Smooth muscle cell (in vitro differentiated cells): ENCODE measurements at regions not wholly inside any gene's neighbourhood (a gene's known extent, or its start where the extent isn't known, plus 50 kb on each side); places are given as distances from the start of the nearest gene placed in this dataset.

ENCODE experiments used
- DNase-seq: peaks from one replicate; lab custom pipeline; 2025; ENCODE audit not compliant: unreplicated experiment; lab: John Stamatoyannopoulos, UW
- H2AFZ ChIP-seq: fragments of 200-600 bp; sonication (generic); 2 replicates; pipeline ENCODE4 v1.6.0; 2016; ENCODE audit warnings: antibody characterized with exemption, low read depth, mild to moderate bottlenecking
- H3F3A ChIP-seq: fragments of 200-600 bp; sonication (generic); 2 replicates; pipeline ENCODE4 v1.6.0; 2017; ENCODE audit warnings: antibody characterized with exemption, low read depth
- H3K27ac ChIP-seq: fragments of 200-600 bp; sonication (generic); 2 replicates; pipeline ENCODE4 v1.5.1; 2016; ENCODE audit warnings: low read depth, mild to moderate bottlenecking
- H3K27me3 ChIP-seq: fragments of 200-600 bp; sonication (generic); 2 replicates; pipeline ENCODE4 v1.6.1; 2016; ENCODE audit warnings: low read depth, mild to moderate bottlenecking
- H3K36me3 ChIP-seq: fragments of 200-600 bp; sonication (generic); 2 replicates; pipeline ENCODE4 v1.5.1; 2016; ENCODE audit warnings: low read depth
- H3K4me1 ChIP-seq: fragments of 200-600 bp; sonication (generic); 2 replicates; pipeline ENCODE4 v1.5.1; 2016; ENCODE audit warnings: low read depth
- H3K4me2 ChIP-seq: fragments of 200-600 bp; sonication (generic); 2 replicates; pipeline ENCODE4 v1.6.0; 2016; ENCODE audit warnings: mild to moderate bottlenecking
- H3K4me3 ChIP-seq: fragments of 200-600 bp; sonication (generic); 2 replicates; pipeline ENCODE4 v1.5.1; 2016; ENCODE audit warnings: mild to moderate bottlenecking
- H3K79me2 ChIP-seq: fragments of 200-600 bp; sonication (generic); 2 replicates; pipeline ENCODE4 v1.6.0; 2016; ENCODE audit warnings: low read depth, mild to moderate bottlenecking
- H3K9ac ChIP-seq: fragments of 200-600 bp; sonication (generic); 2 replicates; pipeline ENCODE4 v1.6.0; 2016; ENCODE audit warnings: low read depth
- H3K9me3 ChIP-seq: fragments of 200-600 bp; sonication (generic); replicated peaks from 2 replicates; pipeline ENCODE4 v1.5.1; 2016; ENCODE audit warnings: low read depth
- H4K20me1 ChIP-seq: fragments of 200-600 bp; sonication (generic); 2 replicates; pipeline ENCODE4 v1.6.0; 2016; ENCODE audit warnings: low read depth
- WGBS: methylation state at CpG from one replicate; pipeline ENCODE4 v1.1.7; 2016; ENCODE audit warnings: low lambda C conversion rate; 5-methylcytosine and 5-hydroxymethylcytosine counted together
- TF ChIP-seq, protein P1 (sequence below): fragments of 200-600 bp; sonication (generic); IDR thresholded peaks from 2 replicates; pipeline ENCODE4 v1.5.1; 2017; ENCODE audit warnings: borderline replicate concordance, mild to moderate bottlenecking, antibody characterized with exemption; ENCODE audit not compliant: insufficient read depth, poor library complexity, severe bottlenecking

DNA sequence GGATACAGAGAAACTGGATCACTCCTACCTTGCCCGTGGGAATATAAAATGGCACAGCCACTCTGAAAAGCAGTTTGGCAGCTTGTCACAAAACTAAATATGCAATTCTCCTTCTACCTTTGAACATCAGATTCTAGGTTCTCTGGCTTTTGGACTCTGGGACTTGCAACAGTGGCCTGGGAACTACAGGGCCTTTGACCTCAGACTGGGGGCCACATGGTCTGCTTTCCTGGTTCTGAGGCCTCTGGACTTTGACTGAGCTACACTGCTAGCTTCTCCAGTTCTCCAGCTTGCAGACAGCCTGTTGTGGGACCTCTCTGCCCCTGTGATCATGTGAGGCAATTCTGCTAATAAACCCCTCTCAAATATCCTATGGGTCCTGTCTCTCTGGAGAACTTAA is 168.8 kb downstream of the CDH26 start:
- Histone ChIP-seq H3K4me2 (no peak overlapping the region), H3K4me3 (no peak overlapping the region), H4K20me1 (no peaks in the 10 kb centered on the region), H2AFZ (no peak overlapping the region), H3K9me3 (no peaks in the 10 kb centered on the region), H3K27me3 (peaks cover 22% of the 10 kb centered on the region), H3K4me1 (no peaks in the 10 kb centered on the region), H3K9ac (no peak overlapping the region), H3K27ac (no peak overlapping the region), H3K79me2 (no peaks in the 10 kb centered on the region), H3F3A (no peaks in the 10 kb centered on the region), H3K36me3 (no peaks in the 10 kb centered on the region)
- TF ChIP-seq, protein P1, sequence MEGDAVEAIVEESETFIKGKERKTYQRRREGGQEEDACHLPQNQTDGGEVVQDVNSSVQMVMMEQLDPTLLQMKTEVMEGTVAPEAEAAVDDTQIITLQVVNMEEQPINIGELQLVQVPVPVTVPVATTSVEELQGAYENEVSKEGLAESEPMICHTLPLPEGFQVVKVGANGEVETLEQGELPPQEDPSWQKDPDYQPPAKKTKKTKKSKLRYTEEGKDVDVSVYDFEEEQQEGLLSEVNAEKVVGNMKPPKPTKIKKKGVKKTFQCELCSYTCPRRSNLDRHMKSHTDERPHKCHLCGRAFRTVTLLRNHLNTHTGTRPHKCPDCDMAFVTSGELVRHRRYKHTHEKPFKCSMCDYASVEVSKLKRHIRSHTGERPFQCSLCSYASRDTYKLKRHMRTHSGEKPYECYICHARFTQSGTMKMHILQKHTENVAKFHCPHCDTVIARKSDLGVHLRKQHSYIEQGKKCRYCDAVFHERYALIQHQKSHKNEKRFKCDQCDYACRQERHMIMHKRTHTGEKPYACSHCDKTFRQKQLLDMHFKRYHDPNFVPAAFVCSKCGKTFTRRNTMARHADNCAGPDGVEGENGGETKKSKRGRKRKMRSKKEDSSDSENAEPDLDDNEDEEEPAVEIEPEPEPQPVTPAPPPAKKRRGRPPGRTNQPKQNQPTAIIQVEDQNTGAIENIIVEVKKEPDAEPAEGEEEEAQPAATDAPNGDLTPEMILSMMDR: no peak
- no peak for DNase-seq
- 88% methylated on average over 1 of the region's 1 CpG for WGBS

DNA sequence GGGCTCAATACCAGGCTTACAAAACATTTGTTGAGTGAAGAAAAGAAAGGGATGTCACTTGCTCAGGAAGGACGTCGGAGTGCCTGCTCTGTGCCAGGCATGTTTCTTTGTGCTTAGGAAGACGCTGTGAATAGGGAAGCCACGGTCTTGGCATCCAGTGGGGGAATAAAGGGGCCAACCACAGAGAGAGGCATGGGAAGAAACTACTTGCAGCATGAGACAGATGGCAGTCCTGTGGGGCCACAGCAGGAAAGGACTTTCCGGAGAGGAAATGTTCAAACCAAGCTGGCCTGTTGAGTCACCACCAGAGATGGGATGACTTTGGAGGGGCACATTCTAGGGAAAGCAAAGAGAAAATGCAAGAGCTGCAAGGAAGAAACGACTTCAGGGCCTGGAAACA is 173.2 kb downstream of the CDH26 start:
- H3K36me3 ChIP-seq: no peaks in the 10 kb centered on the region
- H3K4me2 ChIP-seq: no peak overlapping the region
- no peak overlapping the region for H3K4me3 ChIP-seq
- no peak overlapping the region for H3K27ac ChIP-seq
- H3K9me3 ChIP-seq: no peaks in the 10 kb centered on the region
- no peak overlapping the region for H2AFZ ChIP-seq
- no peak for DNase-seq
- no peaks in the 10 kb centered on the region for H3K4me1 ChIP-seq
- H3K79me2 ChIP-seq: no peaks in the 10 kb centered on the region
- H3F3A ChIP-seq: no peaks in the 10 kb centered on the region
- no peak overlapping the region for H3K9ac ChIP-seq
- peaks cover 15% of the 10 kb centered on the region for H3K27me3 ChIP-seq
- TF ChIP-seq, protein P1: no peak
- no peaks in the 10 kb centered on the region for H4K20me1 ChIP-seq
- WGBS: 61% methylated on average over 6 of the region's 6 CpGs

DNA sequence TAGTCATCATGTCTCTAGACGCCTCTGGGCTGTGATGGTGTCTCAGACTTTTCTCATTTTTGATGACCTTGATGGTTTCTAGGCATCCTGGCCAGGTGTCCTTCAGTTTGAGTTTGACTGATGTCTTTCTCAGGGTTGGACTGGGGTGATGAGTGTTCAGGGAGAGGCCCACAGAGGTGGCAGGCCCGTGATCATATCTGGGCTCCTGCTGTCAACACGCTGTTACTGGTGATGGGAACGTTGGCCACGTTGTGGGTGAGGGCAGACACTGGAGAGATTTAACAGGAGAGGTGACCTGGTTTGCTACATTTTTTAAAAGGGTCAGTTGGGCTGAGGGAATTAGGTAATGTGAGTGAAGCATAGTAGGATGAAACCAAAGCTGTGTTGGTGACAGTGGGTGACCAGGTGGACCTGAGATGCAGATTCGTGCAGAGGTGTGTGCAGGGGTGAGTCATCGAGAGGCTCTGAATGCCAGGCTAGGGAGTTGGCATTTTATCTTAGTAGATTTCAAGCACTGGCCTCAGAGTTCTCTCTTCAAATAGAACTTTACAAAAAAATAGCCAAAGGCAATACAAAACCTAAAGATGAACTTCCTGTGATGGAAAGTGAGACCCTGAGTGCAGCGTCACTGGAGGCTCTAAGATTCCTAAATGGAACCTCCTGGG is 174.1 kb downstream of the CDH26 start:
- H3K9ac ChIP-seq: no peak overlapping the region
- no peak overlapping the region for H2AFZ ChIP-seq
- H3K79me2 ChIP-seq: no peaks in the 10 kb centered on the region
- no peaks in the 10 kb centered on the region for H3K4me1 ChIP-seq
- 90% methylated on average over 8 of the region's 8 CpGs for WGBS
- no peaks in the 10 kb centered on the region for H3K9me3 ChIP-seq
- no peak overlapping the region for H3K27ac ChIP-seq
- no peaks in the 10 kb centered on the region for H4K20me1 ChIP-seq
- H3F3A ChIP-seq: no peaks in the 10 kb centered on the region
- TF ChIP-seq, protein P1: no peak
- H3K27me3 ChIP-seq: peaks cover 7% of the 10 kb centered on the region
- no peaks in the 10 kb centered on the region for H3K36me3 ChIP-seq
- no peak overlapping the region for H3K4me3 ChIP-seq
- DNase-seq: no peak
- no peak overlapping the region for H3K4me2 ChIP-seq
